ENCODE measurements at regions not wholly inside any gene's neighbourhood (a gene's known extent, or its start where the extent isn't known, plus 50 kb on each side); places are given as distances from the start of the nearest gene placed in this dataset.

DNA sequence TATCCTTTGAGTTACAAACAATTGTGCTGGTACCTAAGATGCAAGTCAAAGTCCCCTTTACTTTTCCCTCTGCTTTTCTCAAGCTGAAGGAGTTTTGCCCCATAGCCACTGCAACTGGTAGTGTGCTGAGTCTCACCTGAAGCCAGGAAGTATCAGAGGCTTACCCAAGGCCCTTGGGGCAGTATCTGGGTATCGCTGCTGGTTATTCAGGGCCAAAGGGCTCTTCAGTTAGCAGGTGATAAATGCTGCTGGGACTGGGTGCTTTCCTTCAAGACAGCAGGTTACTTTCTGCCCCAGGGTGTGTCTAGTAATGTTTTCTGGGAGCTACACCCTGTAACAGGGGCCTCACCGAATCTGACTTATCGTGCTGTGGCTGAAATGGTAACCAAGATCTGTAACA is 90.4 kb upstream of the SLC6A14 start:
- H3K4me3 ChIP-seq (ENCODE audit: low read length in 3 of 3), result no peak overlapping the region
- no peak overlapping the region for H3K27ac ChIP-seq (ENCODE audit: low read depth in 2 of 2, low read length in 2 of 2)
- TF ChIP-seq, protein P1, sequence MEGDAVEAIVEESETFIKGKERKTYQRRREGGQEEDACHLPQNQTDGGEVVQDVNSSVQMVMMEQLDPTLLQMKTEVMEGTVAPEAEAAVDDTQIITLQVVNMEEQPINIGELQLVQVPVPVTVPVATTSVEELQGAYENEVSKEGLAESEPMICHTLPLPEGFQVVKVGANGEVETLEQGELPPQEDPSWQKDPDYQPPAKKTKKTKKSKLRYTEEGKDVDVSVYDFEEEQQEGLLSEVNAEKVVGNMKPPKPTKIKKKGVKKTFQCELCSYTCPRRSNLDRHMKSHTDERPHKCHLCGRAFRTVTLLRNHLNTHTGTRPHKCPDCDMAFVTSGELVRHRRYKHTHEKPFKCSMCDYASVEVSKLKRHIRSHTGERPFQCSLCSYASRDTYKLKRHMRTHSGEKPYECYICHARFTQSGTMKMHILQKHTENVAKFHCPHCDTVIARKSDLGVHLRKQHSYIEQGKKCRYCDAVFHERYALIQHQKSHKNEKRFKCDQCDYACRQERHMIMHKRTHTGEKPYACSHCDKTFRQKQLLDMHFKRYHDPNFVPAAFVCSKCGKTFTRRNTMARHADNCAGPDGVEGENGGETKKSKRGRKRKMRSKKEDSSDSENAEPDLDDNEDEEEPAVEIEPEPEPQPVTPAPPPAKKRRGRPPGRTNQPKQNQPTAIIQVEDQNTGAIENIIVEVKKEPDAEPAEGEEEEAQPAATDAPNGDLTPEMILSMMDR (IDR thresholded peaks at IDR 0.05; ENCODE audit: borderline replicate concordance, extremely low read depth, insufficient read depth), result no peak
- intact Hi-C loops (cut with DNase I), result no loop called here
- H3K9ac ChIP-seq (ENCODE audit: low read length in 3 of 3), result no peak overlapping the region
- H3K36me3 ChIP-seq (ENCODE audit: control insufficient read depth in 2 of 3, insufficient read depth in 3 of 3, low read length in 3 of 3), result no peaks in the 10 kb centered on the region
- H3K4me1 ChIP-seq (ENCODE audit: control insufficient read depth in 2 of 3, insufficient read depth in 2 of 3, low read depth in 1 of 3, low read length in 3 of 3), result no peaks in the 10 kb centered on the region
- no peaks in the 10 kb centered on the region for H3K27me3 ChIP-seq (ENCODE audit: control insufficient read depth, insufficient read depth, low read length)
- DNase-seq (no peak), FAIRE-seq (no peak)
- no peaks in the 10 kb centered on the region for H3K9me3 ChIP-seq (ENCODE audit: control insufficient read depth in 2 of 3, insufficient read depth in 1 of 3, low read length in 3 of 3)

DNA sequence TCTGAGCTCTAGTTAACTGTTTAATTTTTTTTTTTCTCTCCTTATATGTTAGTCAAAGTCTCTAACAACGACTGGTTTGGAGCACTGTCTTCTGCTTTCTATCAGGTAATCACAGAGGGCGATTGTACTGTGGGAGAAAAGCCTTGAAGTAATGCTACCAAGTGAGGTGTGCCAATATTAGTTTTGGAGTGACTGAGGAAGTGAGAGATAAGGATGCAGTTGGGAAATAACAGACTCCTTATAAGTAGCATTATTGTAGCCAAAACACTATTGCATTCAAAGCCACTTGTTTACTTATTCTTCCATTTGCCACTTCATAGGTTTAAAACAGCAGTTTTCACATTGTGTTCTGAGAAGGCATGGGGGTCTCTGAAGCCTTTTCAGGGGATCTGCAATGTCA is 79.1 kb upstream of the SLC6A14 start:
- no peak overlapping the region for H3K27ac ChIP-seq (ENCODE audit: low read depth in 2 of 2, low read length in 2 of 2)

DNA sequence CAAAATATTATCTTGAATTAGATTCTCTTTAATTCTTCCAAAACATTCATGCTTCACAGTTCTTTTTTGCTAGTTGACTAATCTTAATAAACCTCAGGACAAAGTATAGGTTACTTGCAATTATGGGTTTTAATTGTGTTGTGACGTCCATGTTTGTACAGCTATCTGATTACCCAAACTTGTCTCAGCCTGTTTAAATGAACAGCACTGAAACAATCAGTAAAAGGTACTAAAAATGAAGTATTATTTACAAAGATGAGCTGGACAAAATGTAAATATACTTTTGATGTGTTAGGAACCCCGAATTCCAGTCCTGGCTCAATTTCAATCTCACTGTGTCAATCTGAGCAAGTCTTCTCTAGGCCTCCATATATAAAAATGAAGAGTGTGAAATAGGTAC is 57.4 kb upstream of the SLC6A14 start:
- no peaks in the 10 kb centered on the region for H3K4me1 ChIP-seq (ENCODE audit: control insufficient read depth in 2 of 3, insufficient read depth in 2 of 3, low read depth in 1 of 3, low read length in 3 of 3)
- no peaks in the 10 kb centered on the region for H3K27me3 ChIP-seq (ENCODE audit: control insufficient read depth, insufficient read depth, low read length)
- H3K4me3 ChIP-seq (ENCODE audit: low read length in 3 of 3), result no peak overlapping the region
- H3K27ac ChIP-seq (ENCODE audit: low read depth in 2 of 2, low read length in 2 of 2), result no peak overlapping the region
- intact Hi-C loops (cut with DNase I), result no loop called here
- no peaks in the 10 kb centered on the region for H3K9me3 ChIP-seq (ENCODE audit: control insufficient read depth in 2 of 3, insufficient read depth in 1 of 3, low read length in 3 of 3)
- H3K9ac ChIP-seq (ENCODE audit: low read length in 3 of 3), result no peak overlapping the region
- no peaks in the 10 kb centered on the region for H3K36me3 ChIP-seq (ENCODE audit: control insufficient read depth in 2 of 3, insufficient read depth in 3 of 3, low read length in 3 of 3)
- TF ChIP-seq, protein P1 (IDR thresholded peaks at IDR 0.05; ENCODE audit: borderline replicate concordance, extremely low read depth, insufficient read depth), result no peak
- no peak for FAIRE-seq
- no peak for DNase-seq

More for the DNA sequence above, 79.1 kb upstream of the SLC6A14 start:
- Histone ChIP-seq H3K4me3 (ENCODE audit: low read length in 3 of 3) (no peak overlapping the region), H3K27me3 (ENCODE audit: control insufficient read depth, insufficient read depth, low read length) (no peaks in the 10 kb centered on the region), H3K36me3 (ENCODE audit: control insufficient read depth in 2 of 3, insufficient read depth in 3 of 3, low read length in 3 of 3) (no peaks in the 10 kb centered on the region), H3K4me1 (ENCODE audit: control insufficient read depth in 2 of 3, insufficient read depth in 2 of 3, low read depth in 1 of 3, low read length in 3 of 3) (no peaks in the 10 kb centered on the region), H3K9me3 (ENCODE audit: control insufficient read depth in 2 of 3, insufficient read depth in 1 of 3, low read length in 3 of 3) (no peaks in the 10 kb centered on the region), H3K9ac (ENCODE audit: low read length in 3 of 3) (no peak overlapping the region)
- intact Hi-C loops (cut with DNase I), result no loop called here
- TF ChIP-seq, protein P1 (IDR thresholded peaks at IDR 0.05; ENCODE audit: borderline replicate concordance, extremely low read depth, insufficient read depth), result no peak
- FAIRE-seq (no peak), DNase-seq (no peak)

GRCh38 chrX:116379854-116380253 is 56.6 kb upstream of the SLC6A14 start:
- Histone ChIP-seq H3K36me3 (ENCODE audit: control insufficient read depth in 2 of 3, insufficient read depth in 3 of 3, low read length in 3 of 3) (no peaks in the 10 kb centered on the region), H3K4me1 (ENCODE audit: control insufficient read depth in 2 of 3, insufficient read depth in 2 of 3, low read depth in 1 of 3, low read length in 3 of 3) (no peaks in the 10 kb centered on the region), H3K9ac (ENCODE audit: low read length in 3 of 3) (no peak overlapping the region), H3K9me3 (ENCODE audit: control insufficient read depth in 2 of 3, insufficient read depth in 1 of 3, low read length in 3 of 3) (no peaks in the 10 kb centered on the region), H3K4me3 (ENCODE audit: low read length in 3 of 3) (no peak overlapping the region), H3K27me3 (ENCODE audit: control insufficient read depth, insufficient read depth, low read length) (no peaks in the 10 kb centered on the region), H3K27ac (ENCODE audit: low read depth in 2 of 2, low read length in 2 of 2) (no peak overlapping the region)
- DNase-seq (no peak), FAIRE-seq (no peak)
- intact Hi-C loops (cut with DNase I), result no loop called here
- TF ChIP-seq, protein P1 (IDR thresholded peaks at IDR 0.05; ENCODE audit: borderline replicate concordance, extremely low read depth, insufficient read depth), result no peak
